ENCODE measurements at regions not wholly inside any gene's neighbourhood (a gene's known extent, or its start where the extent isn't known, plus 50 kb on each side); places are given as distances from the start of the nearest gene placed in this dataset.

GRCh38 chr4:135204311-135204710 lies 1002.7 kb upstream of the PABPC4L start:
- TF ChIP-seq, protein P1, sequence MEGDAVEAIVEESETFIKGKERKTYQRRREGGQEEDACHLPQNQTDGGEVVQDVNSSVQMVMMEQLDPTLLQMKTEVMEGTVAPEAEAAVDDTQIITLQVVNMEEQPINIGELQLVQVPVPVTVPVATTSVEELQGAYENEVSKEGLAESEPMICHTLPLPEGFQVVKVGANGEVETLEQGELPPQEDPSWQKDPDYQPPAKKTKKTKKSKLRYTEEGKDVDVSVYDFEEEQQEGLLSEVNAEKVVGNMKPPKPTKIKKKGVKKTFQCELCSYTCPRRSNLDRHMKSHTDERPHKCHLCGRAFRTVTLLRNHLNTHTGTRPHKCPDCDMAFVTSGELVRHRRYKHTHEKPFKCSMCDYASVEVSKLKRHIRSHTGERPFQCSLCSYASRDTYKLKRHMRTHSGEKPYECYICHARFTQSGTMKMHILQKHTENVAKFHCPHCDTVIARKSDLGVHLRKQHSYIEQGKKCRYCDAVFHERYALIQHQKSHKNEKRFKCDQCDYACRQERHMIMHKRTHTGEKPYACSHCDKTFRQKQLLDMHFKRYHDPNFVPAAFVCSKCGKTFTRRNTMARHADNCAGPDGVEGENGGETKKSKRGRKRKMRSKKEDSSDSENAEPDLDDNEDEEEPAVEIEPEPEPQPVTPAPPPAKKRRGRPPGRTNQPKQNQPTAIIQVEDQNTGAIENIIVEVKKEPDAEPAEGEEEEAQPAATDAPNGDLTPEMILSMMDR (IDR thresholded peaks at IDR 0.05; ENCODE audit: borderline replicate concordance, insufficient read depth, low read depth, low read length): no peak
- no peak overlapping the region for H3K4me3 ChIP-seq (ENCODE audit: low read depth, low read length)

DNA sequence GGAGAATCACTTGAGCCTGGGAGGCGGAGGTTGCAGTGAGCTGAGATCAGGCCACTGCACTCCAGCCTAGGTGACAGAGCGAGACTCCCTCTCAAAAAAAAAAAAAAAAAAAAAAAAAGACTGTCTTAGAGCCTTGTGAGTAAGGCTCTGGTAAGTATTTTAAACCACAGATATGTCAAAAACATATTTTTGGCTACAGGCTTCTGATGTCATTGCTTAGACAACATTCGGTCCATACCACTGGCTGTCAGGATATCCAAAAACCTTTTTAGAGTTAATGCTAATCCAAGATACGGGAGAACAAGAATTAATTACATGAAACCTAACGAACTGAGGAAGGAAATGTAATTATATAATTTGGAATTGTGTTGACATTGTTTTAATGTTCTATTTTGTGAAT lies 999.5 kb upstream of the PABPC4L start:
- TF ChIP-seq, protein P1 (IDR thresholded peaks at IDR 0.05; ENCODE audit: borderline replicate concordance, insufficient read depth, low read depth, low read length): no peak

GRCh38 chr4:135197641-135198040 lies 996.1 kb upstream of the PABPC4L start:
- TF ChIP-seq, protein P1 (IDR thresholded peaks at IDR 0.05; ENCODE audit: borderline replicate concordance, insufficient read depth, low read depth, low read length): no peak
- H3K4me3 ChIP-seq (ENCODE audit: low read depth, low read length): no peak overlapping the region

More for the DNA sequence above, 999.5 kb upstream of the PABPC4L start:
- no peak overlapping the region for H3K4me3 ChIP-seq (ENCODE audit: low read depth, low read length)

- TF ChIP-seq, protein P1 (IDR thresholded peaks at IDR 0.05; ENCODE audit: borderline replicate concordance, insufficient read depth, low read depth, low read length): no peak
- no peak overlapping the region for H3K4me3 ChIP-seq (ENCODE audit: low read depth, low read length)
Observed at GRCh38 chr4:135194477-135194876, 992.9 kb upstream of the PABPC4L start.

DNA sequence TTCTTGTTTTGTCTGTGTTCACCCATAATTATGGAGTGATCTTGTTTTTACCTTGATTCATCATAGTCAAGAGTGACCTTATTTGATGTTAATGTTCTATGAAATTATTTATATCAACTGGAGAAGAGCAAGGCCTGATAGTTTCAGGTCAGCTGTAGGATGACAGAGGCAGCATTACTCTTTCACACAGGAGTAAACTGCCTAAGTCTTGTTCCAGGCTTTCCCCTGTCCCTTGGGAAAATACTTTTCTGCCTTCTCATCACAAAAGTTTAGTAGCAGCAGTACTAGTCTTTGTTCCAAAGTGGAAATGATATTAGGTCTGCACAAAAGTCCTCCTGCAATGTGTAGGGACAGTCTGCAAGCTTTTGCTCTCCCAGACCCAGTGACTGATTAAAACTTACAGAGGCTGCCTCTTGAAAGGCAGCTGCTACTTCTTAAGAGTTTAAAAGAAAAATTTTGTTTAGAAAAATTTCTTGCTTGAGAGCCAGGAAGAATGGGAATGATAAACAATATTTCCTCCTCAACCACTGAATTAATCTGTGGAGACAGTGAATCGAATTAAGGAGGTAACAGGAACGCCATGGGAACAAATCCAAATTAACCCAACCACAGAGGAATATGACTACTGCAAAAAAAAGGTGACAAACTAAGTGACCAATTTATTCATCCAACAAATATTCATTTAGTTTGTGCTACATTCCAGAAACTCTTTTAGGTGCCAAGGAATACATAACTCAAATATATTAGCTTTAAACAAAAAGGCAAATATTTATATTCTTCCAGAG lies 991.4 kb upstream of the PABPC4L start:
- TF ChIP-seq, protein P1 (IDR thresholded peaks at IDR 0.05; ENCODE audit: borderline replicate concordance, insufficient read depth, low read depth, low read length): no peak

DNA sequence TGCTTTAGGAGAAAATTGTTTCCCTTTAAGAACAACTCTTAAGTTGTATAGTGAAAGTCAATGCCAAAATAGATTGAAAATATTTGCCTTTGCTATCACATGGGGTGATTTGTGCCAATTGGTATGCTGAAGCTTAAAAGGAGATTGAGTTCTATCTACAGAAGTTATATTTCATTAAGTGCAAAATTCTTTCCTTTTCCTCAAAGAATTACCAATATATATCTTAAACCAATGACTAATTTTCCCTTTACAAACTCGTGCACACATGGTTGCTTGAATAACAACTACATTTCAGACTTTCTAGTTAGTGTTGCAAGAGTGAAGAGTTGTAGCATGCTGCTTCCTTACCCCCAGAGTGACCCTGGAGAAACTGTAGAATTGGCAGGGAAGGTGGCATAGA lies 990.0 kb upstream of the PABPC4L start:
- TF ChIP-seq, protein P1 (IDR thresholded peaks at IDR 0.05; ENCODE audit: borderline replicate concordance, insufficient read depth, low read depth, low read length): no peak
- H3K4me3 ChIP-seq (ENCODE audit: low read depth, low read length): no peak overlapping the region

More for the DNA sequence above, 991.4 kb upstream of the PABPC4L start:
- no peak overlapping the region for H3K4me3 ChIP-seq (ENCODE audit: low read depth, low read length)

DNA sequence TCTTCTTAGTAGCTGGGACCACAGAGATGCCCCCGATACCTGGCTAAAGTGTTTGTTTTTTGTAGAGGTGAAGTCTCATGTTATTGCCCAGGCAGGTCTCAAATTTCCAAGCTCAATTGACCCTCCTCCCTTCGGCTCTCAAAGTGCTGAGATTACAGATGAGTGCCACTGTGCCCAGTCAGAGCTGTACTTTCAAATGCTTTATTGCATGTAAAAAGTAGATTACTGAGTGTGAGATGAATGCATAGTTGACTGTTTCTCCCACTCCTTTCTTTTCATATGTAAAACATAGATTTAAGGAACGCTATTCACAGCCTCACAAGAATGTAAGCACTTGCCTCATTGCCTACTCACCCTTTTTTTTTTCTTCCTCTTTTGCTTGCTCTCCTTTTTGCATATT lies 984.4 kb upstream of the PABPC4L start:
- no peak overlapping the region for H3K4me3 ChIP-seq (ENCODE audit: low read depth, low read length)

More for the DNA sequence above, 984.4 kb upstream of the PABPC4L start:
- TF ChIP-seq, protein P1 (IDR thresholded peaks at IDR 0.05; ENCODE audit: borderline replicate concordance, insufficient read depth, low read depth, low read length): no peak

Measured in GM12875 (cell line).